Astrocyte (in vitro differentiated cells and primary cell): ENCODE measurements at regions not wholly inside any gene's neighbourhood (a gene's known extent, or its start where the extent isn't known, plus 50 kb on each side); places are given as distances from the start of the nearest gene placed in this dataset.

Experiments
- DNase-seq: peaks from one replicate; pipeline ENCODE4 v3.0.0-alpha.2; 2010; ENCODE audit warnings: low read depth
- FAIRE-seq: peaks from 2 replicates; lab custom pipeline; 2011; peaks lifted over from hg19 to GRCh38; lab: Jason Lieb, UNC
- H2AFZ ChIP-seq: 2 replicates; pipeline ENCODE4 v1.6.0; 2012; ENCODE audit warnings: low read depth, low read length, inconsistent platforms
- H3K27ac ChIP-seq: 2 replicates; pipeline ENCODE4 v1.5.1; 2011; ENCODE audit warnings: low read depth, low read length, inconsistent platforms
- H3K27me3 ChIP-seq: 2 replicates; pipeline ENCODE4 v1.6.0; 2011; ENCODE audit warnings: low read length, inconsistent platforms; ENCODE audit not compliant: insufficient read depth
- H3K36me3 ChIP-seq: 2 replicates; pipeline ENCODE4 v1.5.1; 2011; ENCODE audit warnings: low read length, inconsistent platforms; ENCODE audit not compliant: insufficient read depth
- H3K4me1 ChIP-seq: 2 replicates; pipeline ENCODE4 v1.5.1; 2011; ENCODE audit warnings: low read length, inconsistent platforms; ENCODE audit not compliant: insufficient read depth
- H3K4me2 ChIP-seq: 2 replicates; pipeline ENCODE4 v1.6.0; 2012; ENCODE audit warnings: low read length, inconsistent platforms
- H3K4me3 ChIP-seq: 2 replicates; pipeline ENCODE4 v1.5.1; 2011; ENCODE audit warnings: low read depth, mild to moderate bottlenecking, low read length, inconsistent platforms; ENCODE audit not compliant: insufficient read depth
- H3K79me2 ChIP-seq: 2 replicates; pipeline ENCODE4 v1.6.0; 2012; ENCODE audit warnings: mild to moderate bottlenecking, low read length, inconsistent platforms; ENCODE audit not compliant: insufficient read depth
- H3K9ac ChIP-seq: 2 replicates; pipeline ENCODE4 v1.6.0; 2012; ENCODE audit warnings: mild to moderate bottlenecking, low read length, inconsistent platforms
- H3K9me3 ChIP-seq: 2 replicates; pipeline ENCODE4 v1.5.1; 2012; ENCODE audit warnings: low read depth, mild to moderate bottlenecking, low read length, inconsistent platforms; ENCODE audit not compliant: insufficient read depth
- H4K20me1 ChIP-seq: 2 replicates; pipeline ENCODE4 v1.6.0; 2012; ENCODE audit warnings: low read length, inconsistent platforms; ENCODE audit not compliant: insufficient read depth
- H3K27ac Mint-ChIP-seq: one replicate; pipeline ENCODE4 v1.8.0; 2021; ENCODE audit warnings: mild to moderate bottlenecking, mixed read lengths; ENCODE audit not compliant: unreplicated experiment
- H3K27me3 Mint-ChIP-seq: one replicate; pipeline ENCODE4 v1.8.0; 2021; ENCODE audit warnings: low read depth, mixed read lengths; ENCODE audit not compliant: unreplicated experiment
- H3K36me3 Mint-ChIP-seq: one replicate; pipeline ENCODE4 v1.8.0; 2021; ENCODE audit warnings: low read depth, mixed read lengths; ENCODE audit not compliant: unreplicated experiment
- H3K4me1 Mint-ChIP-seq: one replicate; pipeline ENCODE4 v1.8.0; 2021; ENCODE audit warnings: low read depth, mixed read lengths; ENCODE audit not compliant: unreplicated experiment
- H3K4me3 Mint-ChIP-seq: one replicate; pipeline ENCODE4 v1.8.0; 2021; ENCODE audit warnings: mild to moderate bottlenecking, moderate library complexity, mixed read lengths; ENCODE audit not compliant: unreplicated experiment
- H3K9me3 Mint-ChIP-seq: one replicate; pipeline ENCODE4 v1.8.0; 2021; ENCODE audit warnings: mild to moderate bottlenecking, mixed read lengths; ENCODE audit not compliant: unreplicated experiment
- EZH2 ChIP-seq: IDR thresholded peaks from 2 replicates; pipeline ENCODE4 v1.6.1; 2012; ENCODE audit warnings: mild to moderate bottlenecking, low read length, inconsistent platforms; ENCODE audit not compliant: insufficient read depth
- TF ChIP-seq, protein P1 (sequence below): IDR thresholded peaks from 2 replicates; pipeline ENCODE4 v1.5.1; 2011; ENCODE audit warnings: low read depth, mild to moderate bottlenecking, inconsistent platforms, low read length, moderate library complexity; ENCODE audit not compliant: insufficient read depth

DNA sequence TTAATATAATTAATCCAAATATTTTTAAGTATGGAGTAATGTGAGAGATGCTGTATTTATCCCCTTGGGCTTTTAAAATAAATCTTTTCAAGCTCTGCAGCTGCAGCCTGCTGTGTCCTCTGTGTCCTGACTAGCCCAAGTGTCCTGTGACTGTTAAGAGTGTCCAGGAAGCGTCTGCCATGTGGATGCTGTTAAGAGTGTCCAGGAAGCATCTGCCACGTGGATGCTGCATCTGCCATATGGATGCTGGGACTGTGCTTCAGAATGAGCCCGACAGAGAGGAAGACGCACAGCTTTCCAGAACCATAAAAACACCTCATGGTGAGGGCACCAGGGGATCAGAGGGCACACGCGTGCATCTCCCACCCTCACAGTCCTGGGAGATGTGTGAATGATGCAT is 307.2 kb downstream of the ADGRD1 start:
- Histone ChIP-seq H3K9ac (no peak overlapping the region), H3K4me1 (no peaks in the 10 kb centered on the region), H3K4me3 (no peak overlapping the region), H3K27ac (no peak overlapping the region), H3K4me2 (no peak overlapping the region), H4K20me1 (no peaks in the 10 kb centered on the region), H3K36me3 (no peaks in the 10 kb centered on the region), H2AFZ (no peak overlapping the region), H3K9me3 (peaks cover 3% of the 10 kb centered on the region), H3K79me2 (no peaks in the 10 kb centered on the region), H3K27me3 (no peaks in the 10 kb centered on the region)
- DNase-seq (no peak), FAIRE-seq (no peak)
- no peak for TF ChIP-seq EZH2
- TF ChIP-seq, protein P1, sequence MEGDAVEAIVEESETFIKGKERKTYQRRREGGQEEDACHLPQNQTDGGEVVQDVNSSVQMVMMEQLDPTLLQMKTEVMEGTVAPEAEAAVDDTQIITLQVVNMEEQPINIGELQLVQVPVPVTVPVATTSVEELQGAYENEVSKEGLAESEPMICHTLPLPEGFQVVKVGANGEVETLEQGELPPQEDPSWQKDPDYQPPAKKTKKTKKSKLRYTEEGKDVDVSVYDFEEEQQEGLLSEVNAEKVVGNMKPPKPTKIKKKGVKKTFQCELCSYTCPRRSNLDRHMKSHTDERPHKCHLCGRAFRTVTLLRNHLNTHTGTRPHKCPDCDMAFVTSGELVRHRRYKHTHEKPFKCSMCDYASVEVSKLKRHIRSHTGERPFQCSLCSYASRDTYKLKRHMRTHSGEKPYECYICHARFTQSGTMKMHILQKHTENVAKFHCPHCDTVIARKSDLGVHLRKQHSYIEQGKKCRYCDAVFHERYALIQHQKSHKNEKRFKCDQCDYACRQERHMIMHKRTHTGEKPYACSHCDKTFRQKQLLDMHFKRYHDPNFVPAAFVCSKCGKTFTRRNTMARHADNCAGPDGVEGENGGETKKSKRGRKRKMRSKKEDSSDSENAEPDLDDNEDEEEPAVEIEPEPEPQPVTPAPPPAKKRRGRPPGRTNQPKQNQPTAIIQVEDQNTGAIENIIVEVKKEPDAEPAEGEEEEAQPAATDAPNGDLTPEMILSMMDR = no peak
- no peaks in the 10 kb centered on the region for H3K36me3 Mint-ChIP-seq
- H3K4me3 Mint-ChIP-seq = no peak overlapping the region
- H3K4me1 Mint-ChIP-seq = no peaks in the 10 kb centered on the region
- no peak overlapping the region for H3K27ac Mint-ChIP-seq
- peaks cover 41% of the 10 kb centered on the region for H3K27me3 Mint-ChIP-seq
- H3K9me3 Mint-ChIP-seq = peaks cover 8% of the 10 kb centered on the region

DNA sequence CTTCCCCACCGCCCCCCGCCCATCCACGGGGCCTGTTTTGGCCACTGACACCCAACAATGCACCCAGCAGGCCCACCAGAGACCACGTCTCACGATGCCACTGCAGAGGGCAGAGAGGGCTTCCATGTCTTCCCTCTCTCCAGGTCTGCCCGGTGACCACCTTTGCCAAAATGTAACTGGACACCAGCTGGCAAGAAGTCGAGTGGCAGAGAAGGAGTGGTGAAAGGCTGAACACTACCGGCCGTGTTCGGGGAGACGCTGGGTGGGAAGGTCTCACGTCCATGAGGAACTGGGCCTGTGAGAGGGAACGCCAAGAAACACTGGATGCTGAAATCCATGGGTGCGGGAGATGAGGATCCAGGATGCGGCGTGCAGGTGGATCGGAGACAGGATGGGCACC is 308.2 kb downstream of the ADGRD1 start:
- Histone ChIP-seq H3K4me1 (no peaks in the 10 kb centered on the region), H3K9ac (no peak overlapping the region), H3K27me3 (no peaks in the 10 kb centered on the region), H3K36me3 (no peaks in the 10 kb centered on the region), H3K79me2 (no peaks in the 10 kb centered on the region), H4K20me1 (no peaks in the 10 kb centered on the region), H3K27ac (no peak overlapping the region), H3K9me3 (peaks cover 3% of the 10 kb centered on the region), H3K4me3 (no peak overlapping the region), H3K4me2 (no peak overlapping the region), H2AFZ (no peak overlapping the region)
- Mint-ChIP-seq H3K36me3 (no peaks in the 10 kb centered on the region), H3K4me1 (no peaks in the 10 kb centered on the region), H3K9me3 (peaks cover under 1% of the 10 kb centered on the region), H3K27me3 (peaks cover 41% of the 10 kb centered on the region), H3K27ac (no peak overlapping the region), H3K4me3 (no peak overlapping the region)
- FAIRE-seq (no peak), DNase-seq (no peak)
- TF ChIP-seq, protein P1 = no peak
- no peak for TF ChIP-seq EZH2

DNA sequence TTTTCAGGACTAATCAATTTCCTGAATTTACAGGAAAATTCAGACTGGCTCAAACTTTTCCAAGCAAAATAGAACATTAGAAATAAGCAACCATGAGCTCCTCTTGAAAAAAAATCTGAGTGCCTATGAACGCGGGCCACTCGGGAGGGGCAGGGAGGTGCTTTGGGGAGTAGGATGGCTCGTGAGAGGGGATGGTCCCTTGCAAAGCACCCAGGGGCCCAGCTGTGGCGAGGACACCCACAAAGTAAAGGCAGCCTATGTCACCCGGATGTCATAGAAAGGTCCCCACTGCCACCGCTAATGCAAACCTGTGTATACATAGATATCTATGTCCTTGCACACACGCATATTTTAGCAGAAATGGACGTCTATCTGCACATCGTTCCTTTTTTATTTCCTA is 309.9 kb downstream of the ADGRD1 start:
- no peak for DNase-seq
- Histone ChIP-seq H3K9me3 (peaks cover 3% of the 10 kb centered on the region), H2AFZ (no peak overlapping the region), H3K9ac (no peak overlapping the region), H3K36me3 (no peaks in the 10 kb centered on the region), H3K79me2 (no peaks in the 10 kb centered on the region), H3K4me3 (no peak overlapping the region), H4K20me1 (no peaks in the 10 kb centered on the region), H3K4me2 (no peak overlapping the region), H3K4me1 (no peaks in the 10 kb centered on the region), H3K27me3 (no peaks in the 10 kb centered on the region), H3K27ac (no peak overlapping the region)
- FAIRE-seq = no peak
- no peaks in the 10 kb centered on the region for H3K9me3 Mint-ChIP-seq
- H3K4me1 Mint-ChIP-seq = no peaks in the 10 kb centered on the region
- no peak overlapping the region for H3K4me3 Mint-ChIP-seq
- no peak for TF ChIP-seq EZH2
- TF ChIP-seq, protein P1 = no peak
- H3K27me3 Mint-ChIP-seq = peaks cover 36% of the 10 kb centered on the region
- no peak overlapping the region for H3K27ac Mint-ChIP-seq
- no peaks in the 10 kb centered on the region for H3K36me3 Mint-ChIP-seq
